ENCODE measurements at regions not wholly inside any gene's neighbourhood (a gene's known extent, or its start where the extent isn't known, plus 50 kb on each side); places are given as distances from the start of the nearest gene placed in this dataset.

DNA sequence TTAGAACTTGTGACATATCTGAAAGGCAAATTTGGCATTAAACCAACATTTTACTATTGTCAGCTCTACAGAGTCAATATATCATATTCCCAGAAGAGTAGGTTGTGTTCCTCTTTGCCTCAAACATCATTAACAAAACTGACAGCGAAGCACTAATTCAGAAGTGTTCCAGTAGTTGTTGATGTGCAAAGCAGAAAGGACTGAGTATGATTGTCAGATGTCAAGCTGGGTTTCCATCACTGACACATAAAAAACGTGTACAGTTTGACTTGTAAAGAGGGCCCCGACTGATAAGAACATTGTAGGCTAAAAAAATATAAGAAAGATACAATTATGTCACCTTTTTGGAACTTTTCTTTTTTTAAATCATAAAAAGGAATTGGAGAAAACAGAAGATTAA, 101.5 kb upstream of the ZNF608 start:
- TF ChIP-seq, protein P1, sequence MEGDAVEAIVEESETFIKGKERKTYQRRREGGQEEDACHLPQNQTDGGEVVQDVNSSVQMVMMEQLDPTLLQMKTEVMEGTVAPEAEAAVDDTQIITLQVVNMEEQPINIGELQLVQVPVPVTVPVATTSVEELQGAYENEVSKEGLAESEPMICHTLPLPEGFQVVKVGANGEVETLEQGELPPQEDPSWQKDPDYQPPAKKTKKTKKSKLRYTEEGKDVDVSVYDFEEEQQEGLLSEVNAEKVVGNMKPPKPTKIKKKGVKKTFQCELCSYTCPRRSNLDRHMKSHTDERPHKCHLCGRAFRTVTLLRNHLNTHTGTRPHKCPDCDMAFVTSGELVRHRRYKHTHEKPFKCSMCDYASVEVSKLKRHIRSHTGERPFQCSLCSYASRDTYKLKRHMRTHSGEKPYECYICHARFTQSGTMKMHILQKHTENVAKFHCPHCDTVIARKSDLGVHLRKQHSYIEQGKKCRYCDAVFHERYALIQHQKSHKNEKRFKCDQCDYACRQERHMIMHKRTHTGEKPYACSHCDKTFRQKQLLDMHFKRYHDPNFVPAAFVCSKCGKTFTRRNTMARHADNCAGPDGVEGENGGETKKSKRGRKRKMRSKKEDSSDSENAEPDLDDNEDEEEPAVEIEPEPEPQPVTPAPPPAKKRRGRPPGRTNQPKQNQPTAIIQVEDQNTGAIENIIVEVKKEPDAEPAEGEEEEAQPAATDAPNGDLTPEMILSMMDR (IDR thresholded peaks at IDR 0.05 in 4 of 5, conservative IDR thresholded peaks at IDR 0.05 in 1 of 5): no peak
- no peak for TF ChIP-seq POLR2A (IDR thresholded peaks at IDR 0.05)

All from gastrocnemius medialis (tissue), 4 donors.